CD4-positive, alpha-beta T cell (primary cell): ENCODE measurements at regions not wholly inside any gene's neighbourhood (a gene's known extent, or its start where the extent isn't known, plus 50 kb on each side); places are given as distances from the start of the nearest gene placed in this dataset.

Experiments used
- ATAC-seq: fragments of 200-7000 bp; cut with Tn5 transposase; one replicate; pipeline ENCODE4 v1.10.0; 2022; ENCODE audit warnings: mild to moderate bottlenecking; ENCODE audit not compliant: poor library complexity
- CTCF ChIA-PET: fragments of 350-600 bp; sonication (Branson Sonifier 250); formaldehyde crosslinking; loops from one replicate; lab custom pipeline; 2021; ENCODE audit warnings: antibody characterized with exemption, inconsistent platforms; lab: Charles Lee
- POLR2A ChIA-PET: fragments of 350-600 bp; sonication (Branson Sonifier 250); formaldehyde crosslinking; loops from one replicate; lab custom pipeline; 2021; ENCODE audit warnings: antibody characterized with exemption, inconsistent platforms; lab: Charles Lee
- DNase-seq, 14 experiments: peaks; one replicate each; pipeline ENCODE4 v3.0.0-alpha.2; 2013 to 2020; ENCODE audit warnings: mixed read lengths in 2 of 14
- H3K27ac ChIP-seq, 2 donors: one replicate each; pipeline versions ENCODE4 v1.5.1 to v1.7.0; 2013; ENCODE audit warnings: low read length in 2 of 2, low read depth in 1 of 2, mild to moderate bottlenecking in 1 of 2
- H3K27me3 ChIP-seq, 2 experiments: 1 replicate in 1 of 2; 2 replicates in 1 of 2; pipeline versions ENCODE4 v1.6.1 to v1.7.0; 2013; ENCODE audit warnings: low read length in 2 of 2, control low read depth in 1 of 2, mild to moderate bottlenecking in 1 of 2, moderate library complexity in 1 of 2; ENCODE audit not compliant: insufficient read depth in 2 of 2, control insufficient read depth in 1 of 2
- H3K36me3 ChIP-seq: one replicate; pipeline ENCODE4 v1.6.1; 2013; ENCODE audit warnings: low read length, control low read depth; ENCODE audit not compliant: insufficient read depth
- H3K4me1 ChIP-seq: one replicate; pipeline ENCODE4 v1.6.1; 2013; ENCODE audit warnings: low read length, control low read depth; ENCODE audit not compliant: insufficient read depth
- H3K4me3 ChIP-seq: one replicate; pipeline ENCODE4 v1.5.1; 2013; ENCODE audit warnings: mild to moderate bottlenecking, low read length, moderate library complexity
- H3K9me3 ChIP-seq, 2 experiments: 1 replicate in 1 of 2; 2 replicates in 1 of 2; pipeline versions ENCODE4 v1.6.1 to v1.7.0; 2013; ENCODE audit warnings: low read length in 2 of 2, mild to moderate bottlenecking in 2 of 2, control low read depth in 1 of 2, moderate library complexity in 1 of 2; ENCODE audit not compliant: control insufficient read depth in 1 of 2, insufficient read depth in 1 of 2
- H3K27ac Mint-ChIP-seq: one replicate; pipeline ENCODE4 v1.8.0; 2020; ENCODE audit warnings: mixed read lengths
- H3K27me3 Mint-ChIP-seq: one replicate; pipeline ENCODE4 v1.8.0; 2021; ENCODE audit warnings: mixed read lengths
- H3K36me3 Mint-ChIP-seq: one replicate; pipeline ENCODE4 v1.8.0; 2021; ENCODE audit warnings: low read depth, mixed read lengths
- H3K4me1 Mint-ChIP-seq: one replicate; pipeline ENCODE4 v1.8.0; 2021; ENCODE audit warnings: low read depth, mixed read lengths
- H3K4me3 Mint-ChIP-seq: one replicate; pipeline ENCODE4 v1.8.0; 2020; ENCODE audit warnings: mild to moderate bottlenecking, mixed read lengths
- H3K9me3 Mint-ChIP-seq: one replicate; pipeline ENCODE4 v1.8.0; 2020; ENCODE audit warnings: mixed read lengths
- CTCF ChIP-seq: fragments of 200-600 bp; IDR thresholded peaks from one replicate; pipeline ENCODE4 v1.8.0; 2022; ENCODE audit warnings: antibody characterized with exemption, mild to moderate bottlenecking
- intact Hi-C, 2 experiments: fragments of 100-400 bp; cut with DNase I in 1 of 2; cut with micrococcal nuclease in 1 of 2; formaldehyde crosslinking; loops; one replicate each; pipeline versions ENCODE4 v1.15.1 to v1.9.0; 2023 to 2025; cut with DNase I, micrococcal nuclease

GRCh38 chr5:152237531-152237930 is 167.5 kb downstream of the NMUR2 start:
- H3K36me3 Mint-ChIP-seq: no peaks in the 10 kb centered on the region
- H3K9me3 Mint-ChIP-seq: peaks cover 2% of the 10 kb centered on the region
- POLR2A ChIA-PET: no interaction called here
- H3K27ac Mint-ChIP-seq: no peak overlapping the region
- H3K4me3 Mint-ChIP-seq: no peak overlapping the region
- Histone ChIP-seq H3K36me3 (no peaks in the 10 kb centered on the region), H3K9me3 (no peaks in the 10 kb centered on the region), H3K27ac (no peak overlapping the region), H3K4me3 (no peak overlapping the region), H3K4me1 (no peaks in the 10 kb centered on the region), H3K27me3 (no peaks in the 10 kb centered on the region)
- intact Hi-C loops: no loop called here
- ATAC-seq (no peak), DNase-seq (no peak)
- H3K27me3 Mint-ChIP-seq: peaks cover 5% of the 10 kb centered on the region
- no peak for TF ChIP-seq CTCF
- H3K4me1 Mint-ChIP-seq: no peaks in the 10 kb centered on the region
- CTCF ChIA-PET: no interaction called here

GRCh38 chr5:152226191-152226590 is 178.9 kb downstream of the NMUR2 start:
- Histone ChIP-seq H3K27me3 (peaks cover 0 to 2% of the 10 kb centered on the region in 2 experiments), H3K27ac (no peak overlapping the region), H3K4me3 (no peak overlapping the region), H3K9me3 (no peaks in the 10 kb centered on the region), H3K4me1 (no peaks in the 10 kb centered on the region), H3K36me3 (no peaks in the 10 kb centered on the region)
- Mint-ChIP-seq H3K4me3 (no peak overlapping the region), H3K27ac (no peak overlapping the region), H3K9me3 (peaks cover 3% of the 10 kb centered on the region), H3K4me1 (no peaks in the 10 kb centered on the region), H3K27me3 (peaks cover 5% of the 10 kb centered on the region), H3K36me3 (no peaks in the 10 kb centered on the region)
- POLR2A ChIA-PET: no interaction called here
- intact Hi-C loops: no loop called here
- CTCF ChIA-PET: no interaction called here
- TF ChIP-seq CTCF: no peak
- ATAC-seq (no peak), DNase-seq (no peak)

- peaks cover 5% of the 10 kb centered on the region for H3K27me3 Mint-ChIP-seq
- H3K27ac Mint-ChIP-seq: no peak overlapping the region
- POLR2A ChIA-PET: no interaction called here
- no peak for DNase-seq
- H3K4me1 Mint-ChIP-seq: no peaks in the 10 kb centered on the region
- Histone ChIP-seq H3K4me1 (no peaks in the 10 kb centered on the region), H3K36me3 (no peaks in the 10 kb centered on the region), H3K4me3 (no peak overlapping the region), H3K27me3 (peaks cover 0 to 2% of the 10 kb centered on the region in 2 experiments), H3K27ac (no peak overlapping the region), H3K9me3 (no peaks in the 10 kb centered on the region)
- ATAC-seq: no peak
- no peak for TF ChIP-seq CTCF
- intact Hi-C loops: no loop called here
- H3K9me3 Mint-ChIP-seq: peaks cover 3% of the 10 kb centered on the region
- no peak overlapping the region for H3K4me3 Mint-ChIP-seq
- CTCF ChIA-PET: no interaction called here
- H3K36me3 Mint-ChIP-seq: no peaks in the 10 kb centered on the region
Observed at GRCh38 chr5:152221721-152222629, 183.1 kb downstream of the NMUR2 start.
